A673 (cell line): ENCODE measurements at regions not wholly inside any gene's neighbourhood (a gene's known extent, or its start where the extent isn't known, plus 50 kb on each side); places are given as distances from the start of the nearest gene placed in this dataset.

Source experiments
- BruUV-seq: library from RNA; stranded (reverse); fragments of 400-500 nt; replicated peaks from 2 replicates; lab custom pipeline; 2021; lab: Mats Ljungman, UMichigan
- CTCF ChIA-PET: fragments of 300-600 bp; sonication (Branson Sonifier 250); formaldehyde crosslinking; loops from one replicate; lab custom pipeline; 2022; ENCODE audit warnings: antibody characterized with exemption; lab: Charles Lee
- POLR2A ChIA-PET: fragments of 300-600 bp; sonication (Branson Sonifier 250); formaldehyde crosslinking; loops from one replicate; lab custom pipeline; 2022; ENCODE audit warnings: antibody characterized with exemption; ENCODE audit not compliant: low non-redundant PET; lab: Charles Lee
- DNase-seq: peaks from one replicate; pipeline ENCODE4 v3.0.0-alpha.2; 2015; ENCODE audit warnings: low spot score
- H3K27ac ChIP-seq: fragments of 200-600 bp; sonication (generic); 2 replicates; pipeline ENCODE4 v1.5.1; 2016; ENCODE audit warnings: mixed run types, low read depth, mild to moderate bottlenecking, mixed read lengths, antibody characterized with exemption, low read length; ENCODE audit not compliant: poor library complexity, severe bottlenecking
- H3K27me3 ChIP-seq: fragments of 200-600 bp; sonication (generic); replicated peaks from 2 replicates; pipeline ENCODE4 v1.6.1; 2017; ENCODE audit warnings: mixed run types, low read depth, mild to moderate bottlenecking, mixed read lengths, antibody characterized with exemption, low read length; ENCODE audit not compliant: insufficient read depth, poor library complexity
- H3K36me3 ChIP-seq: fragments of 200-600 bp; sonication (generic); 2 replicates; pipeline ENCODE4 v1.6.1; 2016; ENCODE audit warnings: mixed run types, mild to moderate bottlenecking, mixed read lengths, antibody characterized with exemption, low read length; ENCODE audit not compliant: insufficient read depth, poor library complexity, severe bottlenecking
- H3K4me1 ChIP-seq: fragments of 200-600 bp; sonication (generic); 2 replicates; pipeline ENCODE4 v1.6.1; 2017; ENCODE audit warnings: mixed run types, mild to moderate bottlenecking, mixed read lengths, antibody characterized with exemption, low read length; ENCODE audit not compliant: insufficient read depth, poor library complexity, severe bottlenecking
- H3K4me3 ChIP-seq: fragments of 200-600 bp; sonication (generic); 2 replicates; pipeline ENCODE4 v1.5.1; 2016; ENCODE audit warnings: low read depth, mixed run types, mild to moderate bottlenecking, mixed read lengths, low read length; ENCODE audit not compliant: poor library complexity, severe bottlenecking
- H3K9me3 ChIP-seq: fragments of 200-600 bp; sonication (generic); 2 replicates; pipeline ENCODE4 v1.6.1; 2016; ENCODE audit warnings: mixed run types, low read depth, mild to moderate bottlenecking, mixed read lengths, antibody characterized with exemption, low read length; ENCODE audit not compliant: poor library complexity, severe bottlenecking
- CTCF ChIP-seq: fragments of 300-800, 200-600 bp; sonication (generic); conservative IDR thresholded peaks from 2 replicates; pipeline ENCODE4 v1.5.1; 2017; ENCODE audit warnings: low read depth, mild to moderate bottlenecking, antibody characterized with exemption, low read length, moderate library complexity, mixed read lengths
- EZH2 ChIP-seq: fragments of 200-600 bp; sonication (generic); IDR thresholded peaks from 2 replicates; pipeline ENCODE4 v1.6.1; 2017; ENCODE audit warnings: borderline replicate concordance, low read depth, mild to moderate bottlenecking, mixed read lengths, antibody characterized with exemption, low read length; ENCODE audit not compliant: poor library complexity, severe bottlenecking
- intact Hi-C: fragments of 100-400 bp; cut with micrococcal nuclease; formaldehyde crosslinking; loops from one replicate; pipeline ENCODE4 v1.10.0; 2022; ENCODE audit not compliant: unreplicated experiment

GRCh38 chr3:55405436-55405835, 81.7 kb downstream of the WNT5A start:
- no TSS peak for BruUV-seq
- POLR2A ChIA-PET: no interaction called here
- no peak overlapping the region for H3K27ac ChIP-seq
- no peaks in the 10 kb centered on the region for H3K36me3 ChIP-seq
- no peaks in the 10 kb centered on the region for H3K27me3 ChIP-seq
- intact Hi-C loops: no loop called here
- CTCF ChIA-PET: no interaction called here
- H3K4me1 ChIP-seq: no peaks in the 10 kb centered on the region
- DNase-seq: peak; percentile 3
- H3K9me3 ChIP-seq: no peaks in the 10 kb centered on the region
- H3K4me3 ChIP-seq: no peak overlapping the region
- TF ChIP-seq EZH2 (no peak), CTCF (peak; percentile 26; the same call in 1 of the 2 replicates)

GRCh38 chr3:55402886-55403609, 84.1 kb downstream of the WNT5A start:
- ChIA-PET CTCF (no interaction called here), POLR2A (no interaction called here)
- no TSS peak for BruUV-seq
- Histone ChIP-seq H3K4me3 (no peak overlapping the region), H3K27ac (no peak overlapping the region), H3K4me1 (no peaks in the 10 kb centered on the region), H3K36me3 (no peaks in the 10 kb centered on the region), H3K27me3 (no peaks in the 10 kb centered on the region), H3K9me3 (no peaks in the 10 kb centered on the region)
- TF ChIP-seq CTCF (no peak), EZH2 (no peak)
- intact Hi-C loops: no loop called here
- no peak for DNase-seq

- ChIA-PET CTCF (no interaction called here), POLR2A (no interaction called here)
- Histone ChIP-seq H3K27ac (no peak overlapping the region), H3K4me1 (no peaks in the 10 kb centered on the region), H3K36me3 (no peaks in the 10 kb centered on the region), H3K9me3 (no peaks in the 10 kb centered on the region), H3K4me3 (no peak overlapping the region), H3K27me3 (no peaks in the 10 kb centered on the region)
- TF ChIP-seq CTCF (no peak), EZH2 (no peak)
- no peak for DNase-seq
- intact Hi-C loops: no loop called here
- BruUV-seq: no TSS peak
Observed at GRCh38 chr3:55380561-55380960, 106.5 kb downstream of the WNT5A start.
